Esophagus squamous epithelium (tissue), 4 donors: ENCODE measurements at regions not wholly inside any gene's neighbourhood (a gene's known extent, or its start where the extent isn't known, plus 50 kb on each side); places are given as distances from the start of the nearest gene placed in this dataset.

Experiments used
- CTCF ChIP-seq, 6 experiments: fragments of 450-650 bp in 4 of 6; fragments of 200-600 bp in 2 of 6; sonication (generic) in 2 of 6; IDR thresholded peaks; one replicate each; pipeline ENCODE4 v1.5.1; 2016 to 2019; ENCODE audit warnings: antibody characterized with exemption in 6 of 6, mild to moderate bottlenecking in 4 of 6, moderate library complexity in 4 of 6
- POLR2A ChIP-seq, 4 donors: fragments of 450-650 bp; IDR thresholded peaks; one replicate each; pipeline ENCODE4 v1.6.1; 2017; ENCODE audit warnings: antibody characterized with exemption in 4 of 4, mild to moderate bottlenecking in 4 of 4, moderate library complexity in 3 of 4

GRCh38 chr5:25150819-25151218 lies 506.0 kb upstream of the CDH10 start:
- TF ChIP-seq CTCF (IDR thresholded peaks at IDR 0.05) (no peak), POLR2A (IDR thresholded peaks at IDR 0.05) (no peak)
